Liver (tissue), 8 donors: ENCODE measurements at regions not wholly inside any gene's neighbourhood (a gene's known extent, or its start where the extent isn't known, plus 50 kb on each side); places are given as distances from the start of the nearest gene placed in this dataset.

Experiments used
- DNase-seq: peaks from one replicate; pipeline ENCODE4 v3.0.0-alpha.2; 2017; ENCODE audit warnings: low spot score
- H3K27ac ChIP-seq, 2 donors: one replicate each; pipeline ENCODE4 v1.7.0; 2013; ENCODE audit warnings: inconsistent platforms in 2 of 2, low read length in 2 of 2, control low read depth in 1 of 2, low read depth in 1 of 2, mild to moderate bottlenecking in 1 of 2
- H3K27me3 ChIP-seq, 4 donors: one replicate each; pipeline versions ENCODE4 v1.6.1 to v1.7.0; 2013; ENCODE audit warnings: low read length in 3 of 4, inconsistent platforms in 1 of 4, mild to moderate bottlenecking in 1 of 4, moderate library complexity in 1 of 4; ENCODE audit not compliant: control insufficient read depth in 4 of 4, insufficient read depth in 4 of 4
- H3K36me3 ChIP-seq, 4 donors: one replicate each; pipeline versions ENCODE4 v1.6.1 to v1.7.0; 2013; ENCODE audit warnings: low read length in 3 of 4, mild to moderate bottlenecking in 3 of 4, low read depth in 1 of 4, moderate library complexity in 1 of 4; ENCODE audit not compliant: control insufficient read depth in 4 of 4, insufficient read depth in 3 of 4
- H3K4me1 ChIP-seq, 4 donors: one replicate each; pipeline versions ENCODE4 v1.6.1 to v1.7.0; 2013; ENCODE audit warnings: low read length in 3 of 4, mild to moderate bottlenecking in 3 of 4, moderate library complexity in 1 of 4; ENCODE audit not compliant: control insufficient read depth in 4 of 4, insufficient read depth in 4 of 4
- H3K4me3 ChIP-seq, 3 donors: one replicate each; pipeline versions ENCODE4 v1.6.1 to v1.7.0; 2013; ENCODE audit warnings: low read length in 3 of 3, control low read depth in 1 of 3, low read depth in 1 of 3, mild to moderate bottlenecking in 1 of 3
- H3K9ac ChIP-seq, 2 donors: one replicate each; pipeline ENCODE4 v1.7.0; 2013; ENCODE audit warnings: low read length in 2 of 2, mild to moderate bottlenecking in 2 of 2, moderate library complexity in 2 of 2, control low read depth in 1 of 2, low read depth in 1 of 2
- H3K9me3 ChIP-seq, 4 donors: one replicate each; pipeline versions ENCODE4 v1.6.1 to v1.7.0; 2013; ENCODE audit warnings: low read length in 3 of 4; ENCODE audit not compliant: control insufficient read depth in 4 of 4
- ATF3 ChIP-seq: IDR thresholded peaks from 2 replicates; pipeline ENCODE4 v1.6.1; 2016; ENCODE audit warnings: antibody characterized with exemption
- CTCF ChIP-seq: fragments of 150-350 bp; IDR thresholded peaks from 2 replicates; pipeline ENCODE4 v1.5.1; 2017; ENCODE audit warnings: improper control_type of control experiment, low read depth, low read length; ENCODE audit not compliant: missing input control
- EGR1 ChIP-seq, 2 donors: IDR thresholded peaks; 2 replicates each; pipeline ENCODE4 v1.6.1; 2016 to 2018; ENCODE audit warnings: antibody characterized with exemption in 2 of 2, low read depth in 2 of 2
- FOXA1 ChIP-seq: IDR thresholded peaks from 2 replicates; pipeline ENCODE4 v1.6.1; 2016; ENCODE audit warnings: antibody characterized with exemption
- FOXA2 ChIP-seq: IDR thresholded peaks from 2 replicates; pipeline ENCODE4 v1.6.1; 2016; ENCODE audit warnings: antibody characterized with exemption
- GABPA ChIP-seq, 2 donors: IDR thresholded peaks in 1 of 2; conservative IDR thresholded peaks in 1 of 2; 2 replicates each; pipeline ENCODE4 v1.6.1; 2016; ENCODE audit warnings: antibody characterized with exemption in 2 of 2, mild to moderate bottlenecking in 1 of 2, moderate library complexity in 1 of 2
- HNF4A ChIP-seq, 2 donors: conservative IDR thresholded peaks; 2 replicates each; pipeline ENCODE4 v1.6.1; 2016; ENCODE audit warnings: antibody characterized with exemption in 2 of 2, mild to moderate bottlenecking in 2 of 2
- HNF4G ChIP-seq: IDR thresholded peaks from 2 replicates; pipeline ENCODE4 v1.6.1; 2016; ENCODE audit warnings: antibody characterized with exemption
- JUND ChIP-seq, 2 donors: IDR thresholded peaks; 2 replicates each; pipeline ENCODE4 v1.6.1; 2016; ENCODE audit warnings: antibody characterized with exemption in 2 of 2
- MAX ChIP-seq: IDR thresholded peaks from 2 replicates; pipeline ENCODE4 v1.6.1; 2016; ENCODE audit warnings: antibody characterized with exemption
- RAD21 ChIP-seq, 2 donors: IDR thresholded peaks; 2 replicates each; pipeline ENCODE4 v1.6.1; 2016; ENCODE audit warnings: antibody characterized with exemption in 2 of 2, mild to moderate bottlenecking in 2 of 2
- REST ChIP-seq: IDR thresholded peaks from 2 replicates; pipeline ENCODE4 v1.6.1; 2016; ENCODE audit warnings: antibody characterized with exemption, mild to moderate bottlenecking
- RXRA ChIP-seq, 2 donors: IDR thresholded peaks; 2 replicates each; pipeline ENCODE4 v1.6.1; 2017 to 2018; ENCODE audit warnings: antibody characterized with exemption in 2 of 2, mild to moderate bottlenecking in 1 of 2
- SP1 ChIP-seq: IDR thresholded peaks from 2 replicates; pipeline ENCODE4 v1.6.1; 2018; ENCODE audit warnings: antibody characterized with exemption, mild to moderate bottlenecking
- TAF1 ChIP-seq: conservative IDR thresholded peaks from 2 replicates; pipeline ENCODE4 v1.6.1; 2016; ENCODE audit warnings: antibody characterized with exemption, mild to moderate bottlenecking
- YY1 ChIP-seq: IDR thresholded peaks from 2 replicates; pipeline ENCODE4 v1.6.1; 2016; ENCODE audit warnings: antibody characterized with exemption, mild to moderate bottlenecking
- ZBTB33 ChIP-seq: IDR thresholded peaks from 2 replicates; pipeline ENCODE4 v1.6.1; 2016; ENCODE audit warnings: antibody characterized with exemption
- WGBS: extraction: QIAGEN DNeasy Blood & Tissue Kit; methylation state at CpG from one replicate; pipeline ENCODE4 v1.1.7; 2013; 5-methylcytosine and 5-hydroxymethylcytosine counted together
- donor health status: healthy.
- donor health status: healthy.
- donor health status: healthy.
- donor health status: healthy.
- donor health status: healthy.

GRCh38 chr16:80015566-80015965 is 415.0 kb upstream of the MAF start:
- Histone ChIP-seq H3K36me3 (no peaks in the 10 kb centered on the region), H3K27me3 (no peaks in the 10 kb centered on the region), H3K4me3 (no peak overlapping the region), H3K27ac (no peak overlapping the region), H3K9ac (no peak overlapping the region), H3K4me1 (peaks cover 0 to 5% (median 0%) of the 10 kb centered on the region in 4 donors), H3K9me3 (no peaks in the 10 kb centered on the region)
- no peak for TF ChIP-seq YY1
- no peak for TF ChIP-seq FOXA1
- no peak for TF ChIP-seq REST
- no peak for TF ChIP-seq EGR1 (IDR thresholded peaks at IDR 0.05; ENCODE audit: low read depth in 2 of 2)
- TF ChIP-seq CTCF: no peak
- TF ChIP-seq TAF1: no peak
- no peak for TF ChIP-seq HNF4G
- no peak for TF ChIP-seq HNF4A (conservative IDR thresholded peaks at IDR 0.05)
- WGBS: 93% methylated on average over 6 of the region's 6 CpGs
- DNase-seq: no peak

GRCh38 chr16:80014241-80014939 is 413.9 kb upstream of the MAF start:
- no peak for DNase-seq
- no peaks in the 10 kb centered on the region for H3K9me3 ChIP-seq
- no peaks in the 10 kb centered on the region for H3K27me3 ChIP-seq
- H3K4me1 ChIP-seq: peaks cover 0 to 11% (median 0%) of the 10 kb centered on the region in 4 donors
- WGBS: 33% methylated on average over 1 of the region's 1 CpG
- H3K9ac ChIP-seq: no peak overlapping the region
- no peak overlapping the region for H3K27ac ChIP-seq
- no peak overlapping the region for H3K4me3 ChIP-seq
- H3K36me3 ChIP-seq: no peaks in the 10 kb centered on the region
- peak; percentile 45 to 48 for TF ChIP-seq RAD21 (IDR thresholded peaks at IDR 0.05)
- TF ChIP-seq MAX: peak; percentile 44
- peak; percentile 96 for TF ChIP-seq FOXA1
- TF ChIP-seq RXRA (IDR thresholded peaks at IDR 0.05): peak; percentile 35 to 85
- TF ChIP-seq FOXA2: peak; percentile 98
- TF ChIP-seq HNF4G: peak; percentile 24
- no peak for TF ChIP-seq TAF1
- TF ChIP-seq HNF4A (conservative IDR thresholded peaks at IDR 0.05): peak; percentile 47 to 78
- peak; percentile 57 for TF ChIP-seq REST
- TF ChIP-seq SP1: peak; percentile 55
- peak; percentile 66 for TF ChIP-seq ZBTB33
- TF ChIP-seq ATF3: peak; percentile 41
- no peak for TF ChIP-seq CTCF
- peak; percentile 11 to 70 for TF ChIP-seq JUND (IDR thresholded peaks at IDR 0.05)
- TF ChIP-seq YY1: peak; percentile 92
- peak in 1 of 2 donors; percentile 30 for TF ChIP-seq GABPA (IDR thresholded peaks at IDR 0.05 in 1 of 2, conservative IDR thresholded peaks at IDR 0.05 in 1 of 2)
